Mucosa of stomach (tissue), 1 donor: ENCODE measurements at regions not wholly inside any gene's neighbourhood (a gene's known extent, or its start where the extent isn't known, plus 50 kb on each side); places are given as distances from the start of the nearest gene placed in this dataset.

Source experiments
- H3K27me3 ChIP-seq: one replicate; pipeline ENCODE4 v1.7.0; 2013; ENCODE audit warnings: mild to moderate bottlenecking, low read length; ENCODE audit not compliant: control insufficient read depth, insufficient read depth
- H3K36me3 ChIP-seq: one replicate; pipeline ENCODE4 v1.7.0; 2013; ENCODE audit warnings: low read length; ENCODE audit not compliant: control insufficient read depth, insufficient read depth
- H3K4me1 ChIP-seq: one replicate; pipeline ENCODE4 v1.7.0; 2013; ENCODE audit warnings: mild to moderate bottlenecking, low read length; ENCODE audit not compliant: control insufficient read depth, insufficient read depth
- H3K4me3 ChIP-seq: one replicate; pipeline ENCODE4 v1.7.0; 2013; ENCODE audit warnings: low read length
- H3K9ac ChIP-seq: one replicate; pipeline ENCODE4 v1.7.0; 2013; ENCODE audit warnings: mild to moderate bottlenecking, low read length, moderate library complexity
- H3K9me3 ChIP-seq: one replicate; pipeline ENCODE4 v1.7.0; 2013; ENCODE audit warnings: mild to moderate bottlenecking, low read length, moderate library complexity; ENCODE audit not compliant: control insufficient read depth
- donor health status: Pancreatic carcinoma.

- Histone ChIP-seq H3K9me3 (no peaks in the 10 kb centered on the region), H3K9ac (no peak overlapping the region), H3K36me3 (no peaks in the 10 kb centered on the region), H3K4me3 (no peak overlapping the region), H3K4me1 (no peaks in the 10 kb centered on the region), H3K27me3 (no peaks in the 10 kb centered on the region)
Observed at GRCh38 chr1:88434836-88435235, 249.2 kb upstream of the PKN2 start.

DNA sequence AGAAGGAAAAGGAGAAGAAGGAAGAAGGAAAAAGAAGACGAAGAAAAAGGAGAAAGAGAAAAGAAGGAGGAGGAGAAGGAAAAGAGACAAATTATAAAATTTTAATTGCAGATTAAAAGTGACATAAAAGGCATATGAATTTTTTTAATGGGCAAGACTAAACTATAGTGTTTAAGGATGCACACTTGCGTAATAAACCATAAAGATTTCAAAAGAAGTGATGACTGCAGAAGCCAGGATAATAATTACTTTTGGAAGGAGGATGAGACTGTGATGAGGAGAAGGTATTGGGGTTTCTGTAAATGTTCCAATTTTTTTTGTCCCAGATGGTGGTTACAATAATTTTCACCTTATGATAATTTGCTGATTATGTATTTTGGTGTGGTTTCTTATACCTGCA, 243.1 kb upstream of the PKN2 start:
- Histone ChIP-seq H3K27me3 (no peaks in the 10 kb centered on the region), H3K9me3 (no peaks in the 10 kb centered on the region), H3K4me3 (no peak overlapping the region), H3K4me1 (no peaks in the 10 kb centered on the region), H3K9ac (no peak overlapping the region), H3K36me3 (no peaks in the 10 kb centered on the region)

GRCh38 chr1:88451856-88452255, 232.2 kb upstream of the PKN2 start:
- H3K27me3 ChIP-seq, result no peaks in the 10 kb centered on the region
- no peak overlapping the region for H3K4me3 ChIP-seq
- H3K36me3 ChIP-seq, result no peaks in the 10 kb centered on the region
- H3K9ac ChIP-seq, result no peak overlapping the region
- H3K9me3 ChIP-seq, result no peaks in the 10 kb centered on the region
- no peaks in the 10 kb centered on the region for H3K4me1 ChIP-seq

- Histone ChIP-seq H3K4me3 (no peak overlapping the region), H3K27me3 (no peaks in the 10 kb centered on the region), H3K9ac (no peak overlapping the region), H3K9me3 (no peaks in the 10 kb centered on the region), H3K36me3 (no peaks in the 10 kb centered on the region), H3K4me1 (no peaks in the 10 kb centered on the region)
Observed at GRCh38 chr1:88453295-88453694, 230.8 kb upstream of the PKN2 start.

GRCh38 chr1:88454781-88455180, 229.3 kb upstream of the PKN2 start:
- Histone ChIP-seq H3K4me3 (no peak overlapping the region), H3K9ac (no peak overlapping the region)

DNA sequence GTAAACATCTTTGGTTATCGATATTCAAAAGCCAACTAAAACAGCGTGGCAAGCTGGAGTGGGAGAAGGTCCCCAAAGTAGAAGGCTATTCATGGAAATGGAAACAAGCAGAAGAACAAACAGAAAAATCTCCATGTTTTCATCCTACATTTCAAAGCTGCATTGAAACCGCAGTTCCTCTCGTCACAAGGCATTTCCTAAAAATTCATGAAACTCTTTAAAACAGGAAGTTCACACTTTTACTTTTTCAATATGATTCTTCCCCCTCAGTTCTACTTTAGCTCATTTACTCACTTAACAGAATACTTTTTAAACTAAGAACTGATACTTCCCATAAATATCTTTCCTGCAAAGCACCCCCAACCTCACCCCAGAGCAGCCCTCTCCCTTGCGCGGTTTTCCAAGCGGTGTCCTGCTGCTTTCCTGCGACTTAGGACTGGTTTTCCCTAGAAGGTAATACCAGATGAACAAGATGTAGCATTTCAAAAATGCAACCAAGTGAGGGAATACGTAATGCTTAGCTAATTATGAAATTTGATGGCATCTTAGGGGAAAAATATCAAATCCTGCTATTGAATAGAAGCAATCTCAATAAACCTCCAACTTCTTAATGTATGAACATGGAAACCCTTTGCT, 228.3 kb upstream of the PKN2 start:
- H3K4me1 ChIP-seq, result no peaks in the 10 kb centered on the region
- H3K9ac ChIP-seq, result no peak overlapping the region
- H3K4me3 ChIP-seq, result no peak overlapping the region
- H3K36me3 ChIP-seq, result no peaks in the 10 kb centered on the region
- H3K27me3 ChIP-seq, result no peaks in the 10 kb centered on the region
- H3K9me3 ChIP-seq, result no peaks in the 10 kb centered on the region

More at GRCh38 chr1:88454781-88455180, 229.3 kb upstream of the PKN2 start:
- Histone ChIP-seq H3K9me3 (no peaks in the 10 kb centered on the region), H3K4me1 (no peaks in the 10 kb centered on the region), H3K27me3 (no peaks in the 10 kb centered on the region), H3K36me3 (no peaks in the 10 kb centered on the region)

DNA sequence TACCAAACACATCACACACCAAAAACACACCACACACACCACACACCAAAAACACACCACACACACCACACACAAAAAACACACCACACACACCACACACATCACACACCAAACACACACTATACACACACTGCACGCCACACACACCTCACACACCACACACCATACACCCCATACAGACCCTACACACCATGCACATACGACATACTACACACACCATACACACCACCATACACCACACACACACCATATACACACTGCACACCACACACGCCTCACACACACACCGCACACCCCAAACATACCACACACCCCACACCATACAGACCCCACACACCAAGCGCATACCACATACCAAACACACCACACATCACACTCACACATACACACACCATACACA, 226.9 kb upstream of the PKN2 start:
- Histone ChIP-seq H3K9ac (no peak overlapping the region), H3K27me3 (peaks cover 12% of the 10 kb centered on the region), H3K4me3 (no peak overlapping the region), H3K4me1 (no peaks in the 10 kb centered on the region), H3K36me3 (no peaks in the 10 kb centered on the region), H3K9me3 (no peaks in the 10 kb centered on the region)

- Histone ChIP-seq H3K4me3 (no peak overlapping the region), H3K4me1 (no peaks in the 10 kb centered on the region), H3K9me3 (no peaks in the 10 kb centered on the region), H3K9ac (no peak overlapping the region), H3K27me3 (peaks cover 15% of the 10 kb centered on the region), H3K36me3 (no peaks in the 10 kb centered on the region)
Observed at GRCh38 chr1:88461007-88461406, 223.1 kb upstream of the PKN2 start.

GRCh38 chr1:88462096-88462487, 222.0 kb upstream of the PKN2 start:
- H3K9ac ChIP-seq, result no peak overlapping the region
- no peaks in the 10 kb centered on the region for H3K9me3 ChIP-seq
- H3K36me3 ChIP-seq, result no peaks in the 10 kb centered on the region
- H3K27me3 ChIP-seq, result peaks cover 15% of the 10 kb centered on the region
- H3K4me3 ChIP-seq, result no peak overlapping the region
- no peaks in the 10 kb centered on the region for H3K4me1 ChIP-seq

DNA sequence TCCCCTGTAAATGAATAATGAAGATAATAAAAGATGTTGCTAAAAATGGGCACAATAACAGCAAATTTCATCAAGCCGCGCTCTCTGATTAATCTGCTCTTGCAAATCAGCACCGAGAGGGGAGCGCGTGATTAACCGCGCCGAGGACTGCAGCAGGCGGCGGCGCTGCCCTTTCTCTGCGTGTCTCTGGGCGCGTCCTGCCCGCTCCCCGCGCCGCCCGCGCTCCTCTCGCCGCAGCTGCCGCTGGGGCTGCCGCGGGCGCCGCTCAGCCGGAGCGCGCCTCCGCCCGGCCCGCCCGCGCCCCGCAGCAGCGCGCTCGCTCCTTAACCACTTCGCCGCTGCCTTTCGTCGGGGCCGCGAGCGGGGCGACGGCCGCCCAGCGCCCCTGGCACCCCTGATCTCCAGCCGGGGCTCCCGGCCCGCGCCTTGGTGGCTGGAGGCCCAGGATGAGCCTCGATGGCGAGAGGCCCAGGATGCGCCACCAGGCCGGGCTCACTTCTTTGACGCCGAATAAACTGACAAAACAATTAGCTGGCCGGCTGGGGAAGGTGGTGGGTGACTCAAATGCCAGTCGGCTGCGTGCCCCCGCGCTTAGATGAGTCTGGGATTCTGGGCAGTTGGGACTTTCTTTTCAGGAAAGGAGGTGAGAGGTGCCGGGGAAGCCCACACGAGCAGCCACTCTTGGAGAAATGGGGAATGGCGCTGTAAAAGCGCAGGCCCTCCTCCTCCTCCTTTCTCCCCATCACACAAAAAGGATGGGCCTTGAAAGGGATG, 221.4 kb upstream of the PKN2 start:
- H3K9ac ChIP-seq, result peak overlapping the region; percentile 50
- no peaks in the 10 kb centered on the region for H3K36me3 ChIP-seq
- H3K4me3 ChIP-seq, result no peak overlapping the region
- no peaks in the 10 kb centered on the region for H3K9me3 ChIP-seq
- H3K4me1 ChIP-seq, result no peaks in the 10 kb centered on the region
- H3K27me3 ChIP-seq, result peaks cover 15% of the 10 kb centered on the region

GRCh38 chr1:88463401-88463985, 220.6 kb upstream of the PKN2 start:
- H3K9me3 ChIP-seq, result no peaks in the 10 kb centered on the region
- H3K27me3 ChIP-seq, result peaks cover 15% of the 10 kb centered on the region
- no peak overlapping the region for H3K9ac ChIP-seq
- no peaks in the 10 kb centered on the region for H3K36me3 ChIP-seq
- H3K4me1 ChIP-seq, result no peaks in the 10 kb centered on the region
- no peak overlapping the region for H3K4me3 ChIP-seq

- Histone ChIP-seq H3K27me3 (peaks cover 13% of the 10 kb centered on the region), H3K4me3 (no peak overlapping the region), H3K9me3 (no peaks in the 10 kb centered on the region), H3K36me3 (no peaks in the 10 kb centered on the region), H3K9ac (no peak overlapping the region), H3K4me1 (no peaks in the 10 kb centered on the region)
Observed at GRCh38 chr1:88466011-88466410, 218.1 kb upstream of the PKN2 start.
